ENCODE measurements at regions not wholly inside any gene's neighbourhood (a gene's known extent, or its start where the extent isn't known, plus 50 kb on each side); places are given as distances from the start of the nearest gene placed in this dataset.

DNA sequence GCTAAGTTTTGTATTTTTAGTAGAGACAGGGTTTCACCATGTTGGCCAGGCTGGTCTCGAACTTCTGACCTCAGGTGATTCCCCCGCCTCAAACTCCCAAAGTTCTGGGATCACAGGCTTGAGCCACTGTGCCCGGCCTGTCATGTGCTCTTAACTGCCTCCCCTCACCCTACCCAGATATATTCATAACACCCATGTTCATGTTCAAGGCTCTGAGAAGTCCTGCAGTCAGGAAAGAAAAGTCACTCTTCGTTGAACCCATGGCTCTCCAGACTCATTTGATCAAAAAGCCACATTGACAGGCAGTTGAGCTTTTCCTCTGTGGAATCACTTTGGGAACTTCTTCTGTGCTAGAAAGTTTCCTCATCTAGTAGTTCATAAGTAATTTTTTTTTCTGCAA is 545.5 kb upstream of the TBX3 start:
- no peaks in the 10 kb centered on the region for H3K36me3 ChIP-seq (ENCODE audit: control insufficient read depth in 2 of 2, extremely low read depth in 1 of 2, insufficient read depth in 2 of 2, low read length in 2 of 2)
- H3K27ac ChIP-seq (ENCODE audit: insufficient read depth, low read depth, low read length): no peak overlapping the region
- intact Hi-C loops (cut with micrococcal nuclease) (no loop called here), dilution Hi-C loops (cut with MboI; ENCODE audit: extremely low pct_ligation_motif_present, low sequenced_read_pairs) (no loop called here)
- POLR2A ChIA-PET: no interaction called here
- H3K9ac ChIP-seq (replicated peaks; ENCODE audit: extremely low read depth, insufficient read depth, low read length): no peak overlapping the region
- FAIRE-seq (no peak), DNase-seq (ENCODE audit: low read depth, low spot score) (no peak)
- no peaks in the 10 kb centered on the region for H4K20me1 ChIP-seq (replicated peaks; ENCODE audit: control insufficient read depth, extremely low read depth, insufficient read depth, low read length)
- H3K4me3 ChIP-seq (replicated peaks in 1 of 3; ENCODE audit: insufficient read depth in 1 of 3, low read depth in 1 of 3, low read length in 3 of 3): no peak overlapping the region
- BruUV-seq (replicated peaks): no TSS peak
- H3K9me3 ChIP-seq (replicated peaks; ENCODE audit: control insufficient read depth, insufficient read depth, low read length): peaks cover 8% of the 10 kb centered on the region
- H3K9me1 ChIP-seq (replicated peaks; ENCODE audit: control insufficient read depth, extremely low read depth, insufficient read depth, low read length): no peaks in the 10 kb centered on the region
- no peaks in the 10 kb centered on the region for H3K4me1 ChIP-seq (ENCODE audit: control insufficient read depth, extremely low read depth, insufficient read depth, low read length)
- no peak for TF ChIP-seq GATA2 (IDR thresholded peaks at IDR 0.05; ENCODE audit: insufficient read depth, insufficient read length, low read depth, low read length)
- TF ChIP-seq FOS (IDR thresholded peaks at IDR 0.05; ENCODE audit: borderline replicate concordance, insufficient read depth, low read length): no peak
- TF ChIP-seq POLR2A (IDR thresholded peaks at IDR 0.05; ENCODE audit: low read depth, low read length): no peak
- TF ChIP-seq, protein P1, sequence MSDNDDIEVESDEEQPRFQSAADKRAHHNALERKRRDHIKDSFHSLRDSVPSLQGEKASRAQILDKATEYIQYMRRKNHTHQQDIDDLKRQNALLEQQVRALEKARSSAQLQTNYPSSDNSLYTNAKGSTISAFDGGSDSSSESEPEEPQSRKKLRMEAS (IDR thresholded peaks at IDR 0.05; ENCODE audit: insufficient read depth, insufficient read length): no peak
- no peak for TF ChIP-seq POLR2AphosphoS5 (IDR thresholded peaks at IDR 0.05; ENCODE audit: insufficient read depth, low read depth, low read length)
- TF ChIP-seq MYC (IDR thresholded peaks at IDR 0.05; ENCODE audit: low read depth, low read length): no peak
- TF ChIP-seq, protein P2, sequence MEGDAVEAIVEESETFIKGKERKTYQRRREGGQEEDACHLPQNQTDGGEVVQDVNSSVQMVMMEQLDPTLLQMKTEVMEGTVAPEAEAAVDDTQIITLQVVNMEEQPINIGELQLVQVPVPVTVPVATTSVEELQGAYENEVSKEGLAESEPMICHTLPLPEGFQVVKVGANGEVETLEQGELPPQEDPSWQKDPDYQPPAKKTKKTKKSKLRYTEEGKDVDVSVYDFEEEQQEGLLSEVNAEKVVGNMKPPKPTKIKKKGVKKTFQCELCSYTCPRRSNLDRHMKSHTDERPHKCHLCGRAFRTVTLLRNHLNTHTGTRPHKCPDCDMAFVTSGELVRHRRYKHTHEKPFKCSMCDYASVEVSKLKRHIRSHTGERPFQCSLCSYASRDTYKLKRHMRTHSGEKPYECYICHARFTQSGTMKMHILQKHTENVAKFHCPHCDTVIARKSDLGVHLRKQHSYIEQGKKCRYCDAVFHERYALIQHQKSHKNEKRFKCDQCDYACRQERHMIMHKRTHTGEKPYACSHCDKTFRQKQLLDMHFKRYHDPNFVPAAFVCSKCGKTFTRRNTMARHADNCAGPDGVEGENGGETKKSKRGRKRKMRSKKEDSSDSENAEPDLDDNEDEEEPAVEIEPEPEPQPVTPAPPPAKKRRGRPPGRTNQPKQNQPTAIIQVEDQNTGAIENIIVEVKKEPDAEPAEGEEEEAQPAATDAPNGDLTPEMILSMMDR (IDR thresholded peaks at IDR 0.05; ENCODE audit: extremely low read depth in 1 of 2, insufficient read depth in 1 of 2, low read depth in 1 of 2, low read length in 2 of 2): no peak
- no peak for TF ChIP-seq EZH2 (IDR thresholded peaks at IDR 0.05; ENCODE audit: borderline replicate concordance, low read depth, low read length, severe bottlenecking)
- no peak for TF ChIP-seq JUN (IDR thresholded peaks at IDR 0.05; ENCODE audit: borderline replicate concordance, insufficient read depth, insufficient read length, low read depth)
- CTCF ChIA-PET: no interaction called here
- no peaks in the 10 kb centered on the region for H3K79me2 ChIP-seq (ENCODE audit: control insufficient read depth, insufficient read depth, low read length)
- H3K27me3 ChIP-seq (ENCODE audit: control insufficient read depth in 2 of 2, insufficient read depth in 2 of 2, low read length in 2 of 2): no peaks in the 10 kb centered on the region
- no peak overlapping the region for H2AFZ ChIP-seq (ENCODE audit: low read depth, low read length)
- H3K4me2 ChIP-seq (ENCODE audit: insufficient read depth, low read length): no peak overlapping the region

All from endothelial cell of umbilical vein (primary cell).